GM12875 (cell line): ENCODE measurements at regions not wholly inside any gene's neighbourhood (a gene's known extent, or its start where the extent isn't known, plus 50 kb on each side); places are given as distances from the start of the nearest gene placed in this dataset.

Source experiments
- H3K4me3 ChIP-seq: one replicate; pipeline ENCODE4 v1.5.1; 2011; ENCODE audit warnings: low read depth, low read length, control low read depth
- TF ChIP-seq, protein P1 (sequence below): IDR thresholded peaks from 2 replicates; pipeline ENCODE4 v1.5.1; 2011; ENCODE audit warnings: low read depth, mild to moderate bottlenecking, control low read depth, inconsistent platforms, low read length, moderate library complexity, borderline replicate concordance; ENCODE audit not compliant: insufficient read depth

DNA sequence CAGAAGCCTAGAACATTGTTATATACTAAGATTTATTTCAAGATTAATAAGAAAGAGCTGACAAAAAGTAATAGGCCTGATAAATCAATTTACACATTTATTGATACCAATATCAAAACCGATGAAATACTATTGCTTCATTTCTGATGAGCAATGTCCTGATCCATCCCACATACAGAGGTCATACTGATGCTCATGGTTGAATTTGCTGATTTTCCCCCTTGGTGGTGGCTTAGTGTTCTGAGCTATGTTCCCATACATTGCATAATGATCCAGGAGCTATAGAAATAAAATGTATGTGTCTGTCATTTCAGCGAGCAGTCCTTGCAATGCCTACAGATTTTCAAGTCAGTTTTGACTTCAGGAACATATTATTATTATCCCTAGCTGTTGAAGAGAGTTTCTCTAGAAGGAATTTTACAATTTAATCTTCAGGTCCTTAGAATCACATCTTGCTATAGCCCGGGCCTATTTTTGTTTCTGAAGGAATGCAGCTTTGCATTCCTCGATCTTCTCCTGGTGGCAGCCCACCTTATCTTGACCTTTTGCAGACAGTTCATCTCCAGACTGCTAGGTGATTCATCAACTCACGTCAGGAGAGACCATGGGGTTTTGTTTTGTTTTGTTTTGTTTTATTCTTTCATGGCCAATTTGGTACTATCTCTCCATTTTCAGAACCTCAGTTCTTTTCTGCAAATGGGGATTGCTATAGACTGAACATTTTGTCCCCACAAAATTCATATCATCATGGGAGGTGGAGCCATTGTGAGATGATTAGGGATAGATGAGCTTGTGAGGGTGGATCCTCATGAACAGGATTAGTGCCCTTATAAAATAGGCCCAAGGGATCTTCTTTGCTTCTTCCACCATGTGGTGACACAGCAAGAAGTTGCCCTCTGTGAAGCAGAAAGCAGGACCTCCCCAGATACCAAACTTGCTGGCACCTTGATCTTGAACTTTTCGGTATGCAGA is 465.6 kb upstream of the IGFBP3 start:
- TF ChIP-seq, protein P1, sequence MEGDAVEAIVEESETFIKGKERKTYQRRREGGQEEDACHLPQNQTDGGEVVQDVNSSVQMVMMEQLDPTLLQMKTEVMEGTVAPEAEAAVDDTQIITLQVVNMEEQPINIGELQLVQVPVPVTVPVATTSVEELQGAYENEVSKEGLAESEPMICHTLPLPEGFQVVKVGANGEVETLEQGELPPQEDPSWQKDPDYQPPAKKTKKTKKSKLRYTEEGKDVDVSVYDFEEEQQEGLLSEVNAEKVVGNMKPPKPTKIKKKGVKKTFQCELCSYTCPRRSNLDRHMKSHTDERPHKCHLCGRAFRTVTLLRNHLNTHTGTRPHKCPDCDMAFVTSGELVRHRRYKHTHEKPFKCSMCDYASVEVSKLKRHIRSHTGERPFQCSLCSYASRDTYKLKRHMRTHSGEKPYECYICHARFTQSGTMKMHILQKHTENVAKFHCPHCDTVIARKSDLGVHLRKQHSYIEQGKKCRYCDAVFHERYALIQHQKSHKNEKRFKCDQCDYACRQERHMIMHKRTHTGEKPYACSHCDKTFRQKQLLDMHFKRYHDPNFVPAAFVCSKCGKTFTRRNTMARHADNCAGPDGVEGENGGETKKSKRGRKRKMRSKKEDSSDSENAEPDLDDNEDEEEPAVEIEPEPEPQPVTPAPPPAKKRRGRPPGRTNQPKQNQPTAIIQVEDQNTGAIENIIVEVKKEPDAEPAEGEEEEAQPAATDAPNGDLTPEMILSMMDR, result no peak
- no peak overlapping the region for H3K4me3 ChIP-seq

DNA sequence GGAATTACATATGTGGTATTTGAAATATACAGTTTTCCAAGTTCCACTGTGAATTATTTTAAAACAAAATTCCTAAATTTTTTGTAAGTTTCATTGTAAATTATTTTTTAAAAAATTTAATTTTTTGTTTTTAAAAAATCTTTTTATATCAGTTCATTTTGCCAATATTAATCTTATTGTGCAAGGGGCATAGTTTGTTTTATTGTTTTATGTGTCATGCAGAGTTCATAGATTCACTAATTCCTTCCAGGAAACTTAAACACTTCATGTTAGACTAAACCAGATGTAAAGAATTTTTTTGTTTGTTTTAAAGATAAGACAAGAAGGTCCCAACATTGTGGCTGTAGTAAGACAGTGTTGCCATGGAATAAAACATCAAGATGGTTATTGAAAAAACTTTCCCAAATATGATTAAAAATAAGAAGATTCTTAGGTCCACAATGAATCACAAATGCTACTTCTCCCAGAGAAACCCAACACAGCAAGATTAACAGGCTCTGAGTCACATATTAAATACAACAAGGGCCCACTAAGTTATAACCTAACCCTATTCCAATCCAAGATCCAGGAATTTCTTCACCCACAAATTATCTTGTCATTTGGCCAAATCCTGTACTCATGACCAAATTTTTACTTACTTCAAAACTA is 464.7 kb upstream of the IGFBP3 start:
- TF ChIP-seq, protein P1, result no peak
- H3K4me3 ChIP-seq, result no peak overlapping the region

DNA sequence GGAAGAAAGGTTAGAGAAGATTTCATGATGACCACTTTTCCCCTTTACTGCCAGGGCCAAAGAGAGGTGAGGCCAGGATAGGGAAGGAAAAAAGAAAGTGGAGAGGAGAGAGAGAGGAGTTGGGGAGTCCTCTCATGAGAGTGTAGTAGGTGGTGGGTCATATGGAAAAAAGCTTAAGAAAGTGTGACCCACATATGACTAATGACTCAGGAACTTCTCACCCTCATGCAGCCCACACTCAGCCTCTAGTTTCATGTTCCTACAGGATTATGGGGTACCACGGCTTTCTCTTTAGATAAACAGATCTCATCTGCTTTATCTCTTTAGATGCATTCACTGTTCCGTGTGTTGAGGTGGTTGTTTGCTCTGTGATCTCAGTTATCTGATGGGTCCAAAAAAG is 462.5 kb upstream of the IGFBP3 start:
- TF ChIP-seq, protein P1, result no peak
- no peak overlapping the region for H3K4me3 ChIP-seq

DNA sequence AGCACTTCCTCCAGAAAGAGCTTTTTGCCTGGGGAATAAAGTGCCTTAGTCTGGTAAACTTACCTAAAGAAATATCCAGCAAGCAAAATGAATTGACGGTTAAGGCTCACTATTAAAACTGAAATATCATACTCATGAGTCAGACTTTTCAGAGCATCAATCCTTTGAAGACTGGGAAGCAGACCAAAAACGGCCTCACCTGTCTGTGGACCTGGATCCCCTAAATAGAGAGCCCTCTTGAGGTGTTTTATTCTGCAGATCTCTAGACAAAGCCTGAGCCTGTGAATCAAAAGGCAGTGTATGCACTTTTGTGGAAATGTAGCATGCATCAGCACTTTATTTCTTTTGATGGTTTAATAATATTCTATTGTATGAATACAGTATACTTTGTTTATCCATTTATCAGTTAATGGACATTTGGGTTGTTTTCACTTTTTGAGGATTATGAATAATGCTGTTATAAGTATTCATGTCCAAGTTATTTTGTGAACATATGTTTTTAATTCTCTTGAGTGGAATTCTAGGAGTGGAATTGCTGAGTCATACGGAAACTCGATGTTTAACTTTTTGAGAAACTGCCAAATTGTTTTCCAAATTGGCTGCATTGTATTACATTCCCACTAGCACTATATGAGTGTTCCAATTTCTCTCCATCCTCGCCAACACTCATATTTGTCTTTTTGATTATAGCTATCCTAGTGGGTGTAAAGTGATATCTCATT is 449.0 kb upstream of the IGFBP3 start:
- TF ChIP-seq, protein P1, result no peak
- no peak overlapping the region for H3K4me3 ChIP-seq

DNA sequence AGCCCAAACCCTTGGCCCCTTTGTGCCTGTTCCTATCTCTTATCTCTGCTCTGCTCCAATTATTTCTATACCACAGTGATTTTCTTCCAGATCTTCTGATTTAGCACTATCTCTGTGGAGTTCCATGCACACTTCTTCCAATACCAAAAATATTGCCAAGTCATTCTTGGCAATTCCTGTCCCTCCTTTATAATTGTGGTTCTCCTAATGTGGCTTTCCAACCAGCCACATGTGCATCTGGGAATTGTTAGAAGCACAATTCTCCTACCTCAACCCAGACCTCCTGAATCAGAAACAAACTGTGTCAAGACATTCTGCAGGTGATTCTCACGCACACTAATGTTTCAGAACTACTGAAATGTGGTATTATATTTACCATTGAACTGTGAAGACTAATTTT is 447.8 kb upstream of the IGFBP3 start:
- TF ChIP-seq, protein P1, result no peak
- no peak overlapping the region for H3K4me3 ChIP-seq

DNA sequence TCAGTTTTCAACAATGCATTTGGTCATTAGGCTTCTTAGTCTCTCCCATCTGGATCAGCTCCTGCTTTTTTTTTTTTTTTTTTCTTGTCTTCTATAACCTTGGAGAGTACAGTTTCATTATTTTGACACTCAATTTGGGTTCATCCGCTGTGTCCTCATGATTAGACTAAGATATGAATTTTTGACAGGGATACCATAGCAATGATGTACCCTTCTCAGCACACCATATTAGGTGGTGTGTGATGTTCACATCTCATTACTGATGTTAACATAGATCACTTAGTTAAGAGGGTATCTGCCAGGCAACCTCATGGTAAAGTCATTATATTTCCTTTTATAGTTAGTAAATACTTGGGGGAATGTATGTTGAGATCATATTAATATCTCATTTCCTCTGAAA is 445.5 kb upstream of the IGFBP3 start:
- no peak overlapping the region for H3K4me3 ChIP-seq
- TF ChIP-seq, protein P1, result no peak

DNA sequence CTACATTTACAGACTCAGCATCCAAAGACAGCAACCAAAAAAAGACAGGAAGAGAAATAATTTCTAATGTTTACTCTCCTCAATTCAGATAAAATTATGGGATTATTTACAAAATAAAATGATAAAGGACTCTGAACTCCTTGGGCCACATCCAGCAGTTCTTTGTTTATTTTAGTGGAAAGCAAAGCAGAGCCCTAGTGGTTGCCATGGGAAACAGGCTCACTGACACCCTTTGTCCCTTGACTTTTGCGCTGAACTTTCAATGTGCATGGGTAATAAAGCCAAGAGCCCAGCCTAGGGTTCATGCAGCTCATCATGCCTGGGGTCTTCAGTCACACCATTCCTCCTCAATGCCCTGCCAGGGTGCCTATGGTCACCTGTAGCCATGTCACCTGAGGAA is 442.6 kb upstream of the IGFBP3 start:
- TF ChIP-seq, protein P1, result no peak
- H3K4me3 ChIP-seq, result no peak overlapping the region
